Endothelial cell of umbilical vein (primary cell): ENCODE measurements at regions not wholly inside any gene's neighbourhood (a gene's known extent, or its start where the extent isn't known, plus 50 kb on each side); places are given as distances from the start of the nearest gene placed in this dataset.

ENCODE experiments used
- CTCF ChIP-seq, 2 donors: IDR thresholded peaks; 1 replicate in 1 of 2; 2 replicates in 1 of 2; pipeline ENCODE4 v1.5.1; 2011; ENCODE audit warnings: low read length in 2 of 2, mild to moderate bottlenecking in 2 of 2, moderate library complexity in 2 of 2, control low read depth in 1 of 2, inconsistent platforms in 1 of 2, low read depth in 1 of 2; ENCODE audit not compliant: insufficient read depth in 1 of 2; ENCODE audit errors: extremely low read depth in 1 of 2
- EZH2 ChIP-seq: IDR thresholded peaks from 2 replicates; pipeline ENCODE4 v1.6.1; 2012; ENCODE audit warnings: borderline replicate concordance, low read depth, mild to moderate bottlenecking, moderate library complexity, low read length, inconsistent platforms; ENCODE audit not compliant: severe bottlenecking
- GATA2 ChIP-seq: IDR thresholded peaks from 2 replicates; pipeline ENCODE4 v1.7.0; 2011; ENCODE audit warnings: low read depth, mild to moderate bottlenecking, moderate library complexity, mixed read lengths, low read length; ENCODE audit not compliant: insufficient read length, insufficient read depth
- JUN ChIP-seq: IDR thresholded peaks from 2 replicates; pipeline ENCODE4 v1.6.1; 2011; ENCODE audit warnings: borderline replicate concordance, low read depth; ENCODE audit not compliant: insufficient read length, insufficient read depth
- POLR2A ChIP-seq: IDR thresholded peaks from 2 replicates; pipeline ENCODE4 v1.6.1; 2012; ENCODE audit warnings: low read depth, mild to moderate bottlenecking, control low read depth, low read length
- POLR2AphosphoS5 ChIP-seq: IDR thresholded peaks from 2 replicates; pipeline ENCODE4 v1.6.1; 2012; ENCODE audit warnings: low read depth, mild to moderate bottlenecking, control low read depth, low read length, moderate library complexity; ENCODE audit not compliant: insufficient read depth

GRCh38 chr5:153211076-153211475 lies 279.4 kb upstream of the GRIA1 start:
- no peak for TF ChIP-seq GATA2
- no peak for TF ChIP-seq EZH2
- no peak for TF ChIP-seq CTCF (IDR thresholded peaks at IDR 0.05; ENCODE audit: extremely low read depth in 1 of 2, insufficient read depth in 1 of 2, low read depth in 1 of 2, low read length in 2 of 2)
- TF ChIP-seq JUN: no peak
- no peak for TF ChIP-seq POLR2A
- TF ChIP-seq POLR2AphosphoS5: no peak
